ENCODE measurements at regions not wholly inside any gene's neighbourhood (a gene's known extent, or its start where the extent isn't known, plus 50 kb on each side); places are given as distances from the start of the nearest gene placed in this dataset.

GRCh38 chr22:48347311-48347710 is 1480.4 kb downstream of the BRD1 start:
- no peak for DNase-seq
- TF ChIP-seq EZH2phosphoT487 (IDR thresholded peaks at IDR 0.05; ENCODE audit: low read length) (no peak), EZH2 (optimal IDR thresholded peaks at IDR 0.05; ENCODE audit: low read depth, low read length) (no peak)
- TF ChIP-seq, protein P1, sequence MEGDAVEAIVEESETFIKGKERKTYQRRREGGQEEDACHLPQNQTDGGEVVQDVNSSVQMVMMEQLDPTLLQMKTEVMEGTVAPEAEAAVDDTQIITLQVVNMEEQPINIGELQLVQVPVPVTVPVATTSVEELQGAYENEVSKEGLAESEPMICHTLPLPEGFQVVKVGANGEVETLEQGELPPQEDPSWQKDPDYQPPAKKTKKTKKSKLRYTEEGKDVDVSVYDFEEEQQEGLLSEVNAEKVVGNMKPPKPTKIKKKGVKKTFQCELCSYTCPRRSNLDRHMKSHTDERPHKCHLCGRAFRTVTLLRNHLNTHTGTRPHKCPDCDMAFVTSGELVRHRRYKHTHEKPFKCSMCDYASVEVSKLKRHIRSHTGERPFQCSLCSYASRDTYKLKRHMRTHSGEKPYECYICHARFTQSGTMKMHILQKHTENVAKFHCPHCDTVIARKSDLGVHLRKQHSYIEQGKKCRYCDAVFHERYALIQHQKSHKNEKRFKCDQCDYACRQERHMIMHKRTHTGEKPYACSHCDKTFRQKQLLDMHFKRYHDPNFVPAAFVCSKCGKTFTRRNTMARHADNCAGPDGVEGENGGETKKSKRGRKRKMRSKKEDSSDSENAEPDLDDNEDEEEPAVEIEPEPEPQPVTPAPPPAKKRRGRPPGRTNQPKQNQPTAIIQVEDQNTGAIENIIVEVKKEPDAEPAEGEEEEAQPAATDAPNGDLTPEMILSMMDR (IDR thresholded peaks at IDR 0.05; ENCODE audit: low read length): no peak
- no peaks in the 10 kb centered on the region for H3K9me2 ChIP-seq (replicated peaks; ENCODE audit: insufficient read depth, low read length)
- no peak overlapping the region for H2AFZ ChIP-seq (ENCODE audit: low read length)
- H3K27ac ChIP-seq (ENCODE audit: low read length): no peak overlapping the region
- H3F3A ChIP-seq (ENCODE audit: insufficient read depth, low read length): no peaks in the 10 kb centered on the region
- H3K4me1 ChIP-seq (ENCODE audit: low read length): peaks cover 13% of the 10 kb centered on the region
- no peak overlapping the region for H3K4me3 ChIP-seq (ENCODE audit: low read length)
- no peaks in the 10 kb centered on the region for H3K79me2 ChIP-seq (ENCODE audit: low read length)
- H3K4me2 ChIP-seq (ENCODE audit: low read depth, low read length): no peak overlapping the region
- H3K9me3 ChIP-seq (replicated peaks; ENCODE audit: insufficient read depth, low read length): no peaks in the 10 kb centered on the region
- H3K36me3 ChIP-seq (replicated peaks; ENCODE audit: insufficient read depth, low read length): no peaks in the 10 kb centered on the region
- H4K20me1 ChIP-seq (ENCODE audit: insufficient read depth, low read length): no peaks in the 10 kb centered on the region
- no peak overlapping the region for H3K9ac ChIP-seq (ENCODE audit: low read length)
- no peaks in the 10 kb centered on the region for H3K27me3 ChIP-seq (replicated peaks; ENCODE audit: insufficient read depth, low read length)

GRCh38 chr22:48346911-48347310 is 1480.8 kb downstream of the BRD1 start:
- no peaks in the 10 kb centered on the region for H3F3A ChIP-seq (ENCODE audit: insufficient read depth, low read length)
- no peaks in the 10 kb centered on the region for H3K79me2 ChIP-seq (ENCODE audit: low read length)
- no peaks in the 10 kb centered on the region for H3K9me3 ChIP-seq (replicated peaks; ENCODE audit: insufficient read depth, low read length)
- no peak for TF ChIP-seq EZH2 (optimal IDR thresholded peaks at IDR 0.05; ENCODE audit: low read depth, low read length)
- no peak overlapping the region for H3K4me3 ChIP-seq (ENCODE audit: low read length)
- peaks cover 2% of the 10 kb centered on the region; the same call in 1 of the 2 replicates for H3K27me3 ChIP-seq (replicated peaks; ENCODE audit: insufficient read depth, low read length)
- no peak for DNase-seq
- no peak overlapping the region for H3K4me2 ChIP-seq (ENCODE audit: low read depth, low read length)
- H3K27ac ChIP-seq (ENCODE audit: low read length): no peak overlapping the region
- no peaks in the 10 kb centered on the region for H4K20me1 ChIP-seq (ENCODE audit: insufficient read depth, low read length)
- no peaks in the 10 kb centered on the region for H3K9me2 ChIP-seq (replicated peaks; ENCODE audit: insufficient read depth, low read length)
- H3K4me1 ChIP-seq (ENCODE audit: low read length): peaks cover 9% of the 10 kb centered on the region
- H3K9ac ChIP-seq (ENCODE audit: low read length): no peak overlapping the region
- no peaks in the 10 kb centered on the region for H3K36me3 ChIP-seq (replicated peaks; ENCODE audit: insufficient read depth, low read length)
- H2AFZ ChIP-seq (ENCODE audit: low read length): no peak overlapping the region

- H3K36me3 ChIP-seq (replicated peaks; ENCODE audit: insufficient read depth, low read length): no peaks in the 10 kb centered on the region
- H4K20me1 ChIP-seq (ENCODE audit: insufficient read depth, low read length): no peaks in the 10 kb centered on the region
- no peaks in the 10 kb centered on the region for H3K79me2 ChIP-seq (ENCODE audit: low read length)
- H3K9ac ChIP-seq (ENCODE audit: low read length): no peak overlapping the region
- no peaks in the 10 kb centered on the region for H3K9me2 ChIP-seq (replicated peaks; ENCODE audit: insufficient read depth, low read length)
- DNase-seq: no peak
- H3K4me3 ChIP-seq (ENCODE audit: low read length): no peak overlapping the region
- H3K9me3 ChIP-seq (replicated peaks; ENCODE audit: insufficient read depth, low read length): no peaks in the 10 kb centered on the region
- no peaks in the 10 kb centered on the region for H3F3A ChIP-seq (ENCODE audit: insufficient read depth, low read length)
- TF ChIP-seq EZH2phosphoT487 (IDR thresholded peaks at IDR 0.05; ENCODE audit: low read length): no peak
- no peak for TF ChIP-seq EZH2 (optimal IDR thresholded peaks at IDR 0.05; ENCODE audit: low read depth, low read length)
- TF ChIP-seq, protein P1 (IDR thresholded peaks at IDR 0.05; ENCODE audit: low read length): no peak
- peaks cover 8% of the 10 kb centered on the region; the same call in 1 of the 2 replicates for H3K27me3 ChIP-seq (replicated peaks; ENCODE audit: insufficient read depth, low read length)
- no peak overlapping the region for H3K27ac ChIP-seq (ENCODE audit: low read length)
- H3K4me1 ChIP-seq (ENCODE audit: low read length): peaks cover 3% of the 10 kb centered on the region
- H2AFZ ChIP-seq (ENCODE audit: low read length): no peak overlapping the region
- H3K4me2 ChIP-seq (ENCODE audit: low read depth, low read length): no peak overlapping the region
Observed at GRCh38 chr22:48346311-48346710, 1481.4 kb downstream of the BRD1 start.

DNA sequence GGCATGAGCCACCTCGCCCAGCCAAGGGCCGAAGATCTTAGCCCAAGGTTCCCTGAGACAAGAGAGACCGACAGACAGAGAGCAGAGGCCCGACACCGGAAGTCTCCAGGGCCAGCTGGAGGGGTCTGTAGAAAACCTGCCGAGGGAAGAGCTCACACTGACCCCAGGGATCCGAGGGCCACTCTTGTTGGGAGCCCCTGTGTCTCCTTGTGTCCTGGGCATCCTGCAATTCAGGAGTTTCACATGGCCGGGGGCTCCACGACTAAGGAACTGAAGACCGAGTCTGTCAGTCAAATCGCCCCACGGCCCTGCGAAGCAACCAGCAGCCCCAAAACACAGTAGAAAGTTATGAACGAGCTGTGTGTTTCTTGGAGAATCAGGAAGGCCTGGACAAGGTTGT is 1482.0 kb downstream of the BRD1 start:
- Histone ChIP-seq H3K36me3 (replicated peaks; ENCODE audit: insufficient read depth, low read length) (no peaks in the 10 kb centered on the region), H3F3A (ENCODE audit: insufficient read depth, low read length) (no peaks in the 10 kb centered on the region), H3K9me3 (replicated peaks; ENCODE audit: insufficient read depth, low read length) (no peaks in the 10 kb centered on the region), H3K4me1 (ENCODE audit: low read length) (0 out of 2 replicates have a peak, but pooled peaks cover 2% of the 10 kb centered on the region), H3K4me2 (ENCODE audit: low read depth, low read length) (no peak overlapping the region), H3K9me2 (replicated peaks; ENCODE audit: insufficient read depth, low read length) (no peaks in the 10 kb centered on the region), H2AFZ (ENCODE audit: low read length) (no peak overlapping the region), H3K79me2 (ENCODE audit: low read length) (no peaks in the 10 kb centered on the region), H3K4me3 (ENCODE audit: low read length) (no peak overlapping the region), H3K9ac (ENCODE audit: low read length) (no peak overlapping the region), H3K27ac (ENCODE audit: low read length) (no peak overlapping the region), H3K27me3 (replicated peaks; ENCODE audit: insufficient read depth, low read length) (peaks cover 13% of the 10 kb centered on the region), H4K20me1 (ENCODE audit: insufficient read depth, low read length) (no peaks in the 10 kb centered on the region)
- DNase-seq: no peak
- TF ChIP-seq, protein P1 (IDR thresholded peaks at IDR 0.05; ENCODE audit: low read length): no peak
- TF ChIP-seq EZH2phosphoT487 (IDR thresholded peaks at IDR 0.05; ENCODE audit: low read length) (no peak), EZH2 (optimal IDR thresholded peaks at IDR 0.05; ENCODE audit: low read depth, low read length) (no peak)

Data from MM.1S (cell line).